ENCODE measurements at regions not wholly inside any gene's neighbourhood (a gene's known extent, or its start where the extent isn't known, plus 50 kb on each side); places are given as distances from the start of the nearest gene placed in this dataset.

- H3K56ac ChIP-seq (ENCODE audit: extremely low read depth, insufficient read depth, low read length), result no peak overlapping the region
- 60% methylated on average over 1 of the region's 3 CpGs; no CpG with 5 or more reads in 1 of the 2 experiments for WGBS, 2 experiments (ENCODE audit: extremely low coverage in 2 of 2, insufficient read length in 1 of 2)
- no peak overlapping the region for H3K18ac ChIP-seq (ENCODE audit: low read depth, low read length)
- intact Hi-C loops (cut with micrococcal nuclease) (no loop called here), in situ Hi-C loops (cut with MboI; ENCODE audit: low sequenced_read_pairs) (no loop called here), dilution Hi-C loops (cut with HindIII; ENCODE audit: low sequenced_read_pairs, unreplicated experiment) (no loop called here)
- H3K9ac ChIP-seq (ENCODE audit: low read depth, low read length), result no peak overlapping the region
- no peaks in the 10 kb centered on the region for H3K9me1 ChIP-seq (ENCODE audit: insufficient read depth, low read length)
- DNase-seq (peak; percentile 23), ATAC-seq (ENCODE audit: low read depth) (no peak)
- no peak overlapping the region for H3K4me3 ChIP-seq (ENCODE audit: insufficient read depth, low read depth, low read length)
- H4K5ac ChIP-seq (ENCODE audit: low read depth, low read length), result no peak overlapping the region
- no peak overlapping the region for H2BK5ac ChIP-seq (ENCODE audit: low read depth, low read length, poor library complexity, severe bottlenecking)
- no peak overlapping the region for H2AFZ ChIP-seq (replicated peaks; ENCODE audit: low read length, poor library complexity)
- no peak overlapping the region for H2BK15ac ChIP-seq (ENCODE audit: low read depth, low read length)
- no peak overlapping the region for H2BK20ac ChIP-seq (ENCODE audit: low read depth, low read length)
- H3K4ac ChIP-seq (ENCODE audit: low read depth, low read length), result no peak overlapping the region
- H3K23ac ChIP-seq (ENCODE audit: low read depth, low read length), result no peak overlapping the region
- no peak overlapping the region for H2AK9ac ChIP-seq (replicated peaks; ENCODE audit: low read depth, low read length, poor library complexity)
- no peak overlapping the region for H2AK5ac ChIP-seq (ENCODE audit: low read depth, low read length)
- TF ChIP-seq MAZ (IDR thresholded peaks at IDR 0.05; ENCODE audit: borderline replicate concordance, low read depth, low read length), result no peak
- TF ChIP-seq NFE2L2 (IDR thresholded peaks at IDR 0.05; ENCODE audit: low read depth, low read length), result no peak
- TF ChIP-seq BHLHE40 (IDR thresholded peaks at IDR 0.05; ENCODE audit: low read depth, low read length), result no peak
- TF ChIP-seq CHD1 (IDR thresholded peaks at IDR 0.05; ENCODE audit: low read depth, low read length), result no peak
- TF ChIP-seq POLR2A (IDR thresholded peaks at IDR 0.05; ENCODE audit: low read depth, low read length), result no peak
- TF ChIP-seq MXI1 (IDR thresholded peaks at IDR 0.05; ENCODE audit: borderline replicate concordance, low read depth, low read length), result no peak
- no peak for TF ChIP-seq CEBPB (IDR thresholded peaks at IDR 0.05; ENCODE audit: low read depth, low read length)
- no peak for TF ChIP-seq USF2 (IDR thresholded peaks at IDR 0.05; ENCODE audit: low read depth, low read length)
- TF ChIP-seq RFX5 (IDR thresholded peaks at IDR 0.05; ENCODE audit: low read depth, low read length), result no peak
- TF ChIP-seq CTCF (conservative IDR thresholded peaks at IDR 0.05; ENCODE audit: low read depth, low read length), result no peak
- TF ChIP-seq MAFK (IDR thresholded peaks at IDR 0.05; ENCODE audit: low read depth, low read length), result no peak
- no peak overlapping the region for H2BK120ac ChIP-seq (ENCODE audit: low read depth, low read length)
- no peaks in the 10 kb centered on the region for H3K9me3 ChIP-seq (ENCODE audit: control insufficient read depth, insufficient read depth, low read length)
- peaks cover 4% of the 10 kb centered on the region for H3K27me3 ChIP-seq (ENCODE audit: control insufficient read depth, insufficient read depth, low read length)
- H4K8ac ChIP-seq (ENCODE audit: low read depth in 2 of 2, low read length in 2 of 2), result no peak overlapping the region
- H3K14ac ChIP-seq (replicated peaks; ENCODE audit: low read depth, low read length), result no peak overlapping the region
- H3K4me2 ChIP-seq (ENCODE audit: low read depth, low read length), result no peak overlapping the region
- CTCF ChIA-PET, result no interaction called here
- no peak overlapping the region for H3K27ac ChIP-seq (ENCODE audit: insufficient read depth, low read length)
- H3K79me1 ChIP-seq (ENCODE audit: low read depth in 1 of 2, low read length in 2 of 2), result no peaks in the 10 kb centered on the region
- POLR2A ChIA-PET (ENCODE audit: unreplicated experiment), result interaction anchor here (0.5 kb wide), 1 partner anchor 10 kb away, joined by 5 read pairs; no protein-coding TSS in a partner anchor
- H3K4me1 ChIP-seq (ENCODE audit: control insufficient read depth, insufficient read depth, low read length), result no peaks in the 10 kb centered on the region
- no peaks in the 10 kb centered on the region for H4K20me1 ChIP-seq (ENCODE audit: insufficient read depth, low read length)
- no peak overlapping the region for H4K91ac ChIP-seq (ENCODE audit: insufficient read depth, low read depth, low read length)
- no peaks in the 10 kb centered on the region for H3K36me3 ChIP-seq (ENCODE audit: control insufficient read depth, insufficient read depth, low read length)
- BruUV-seq (replicated peaks), result no TSS peak
These were observed 112.5 kb upstream of the CREB1 start for GRCh38 chr2:207417301-207417718.

Data from IMR-90 (cell line).